ENCODE measurements at regions not wholly inside any gene's neighbourhood (a gene's known extent, or its start where the extent isn't known, plus 50 kb on each side); places are given as distances from the start of the nearest gene placed in this dataset.

DNA sequence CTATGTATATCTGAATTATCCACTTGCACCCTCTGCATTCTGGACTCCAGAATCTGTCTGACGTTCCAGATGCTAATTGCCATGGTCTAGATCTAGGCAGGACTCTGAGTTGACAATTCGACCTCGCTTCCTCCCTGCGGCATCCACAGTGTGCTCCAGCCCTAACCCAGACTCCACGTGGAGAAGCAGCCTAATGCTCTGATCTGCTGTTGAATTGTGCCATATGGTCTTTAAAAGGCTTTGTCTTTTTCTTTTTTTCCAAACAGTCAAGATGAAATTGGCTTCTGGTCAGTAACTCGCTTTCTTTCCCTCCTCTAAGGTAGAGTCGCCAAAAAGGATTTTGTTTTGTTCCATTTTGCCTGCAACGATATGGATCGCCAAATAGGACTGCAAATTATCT lies 752.6 kb upstream of the ID2 start:
- no peaks in the 10 kb centered on the region for H3K9me3 ChIP-seq
- TF ChIP-seq, protein P1, sequence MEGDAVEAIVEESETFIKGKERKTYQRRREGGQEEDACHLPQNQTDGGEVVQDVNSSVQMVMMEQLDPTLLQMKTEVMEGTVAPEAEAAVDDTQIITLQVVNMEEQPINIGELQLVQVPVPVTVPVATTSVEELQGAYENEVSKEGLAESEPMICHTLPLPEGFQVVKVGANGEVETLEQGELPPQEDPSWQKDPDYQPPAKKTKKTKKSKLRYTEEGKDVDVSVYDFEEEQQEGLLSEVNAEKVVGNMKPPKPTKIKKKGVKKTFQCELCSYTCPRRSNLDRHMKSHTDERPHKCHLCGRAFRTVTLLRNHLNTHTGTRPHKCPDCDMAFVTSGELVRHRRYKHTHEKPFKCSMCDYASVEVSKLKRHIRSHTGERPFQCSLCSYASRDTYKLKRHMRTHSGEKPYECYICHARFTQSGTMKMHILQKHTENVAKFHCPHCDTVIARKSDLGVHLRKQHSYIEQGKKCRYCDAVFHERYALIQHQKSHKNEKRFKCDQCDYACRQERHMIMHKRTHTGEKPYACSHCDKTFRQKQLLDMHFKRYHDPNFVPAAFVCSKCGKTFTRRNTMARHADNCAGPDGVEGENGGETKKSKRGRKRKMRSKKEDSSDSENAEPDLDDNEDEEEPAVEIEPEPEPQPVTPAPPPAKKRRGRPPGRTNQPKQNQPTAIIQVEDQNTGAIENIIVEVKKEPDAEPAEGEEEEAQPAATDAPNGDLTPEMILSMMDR (IDR thresholded peaks at IDR 0.05), result no peak
- H3K4me1 ChIP-seq (ENCODE audit: control insufficient read depth in 1 of 2, low read depth in 2 of 2), result no peaks in the 10 kb centered on the region
- no peak overlapping the region for H3K27ac ChIP-seq
- DNase-seq (ENCODE audit: low spot score), result no peak
- H3K27me3 ChIP-seq (replicated peaks; ENCODE audit: insufficient read depth), result no peaks in the 10 kb centered on the region
- H3K36me3 ChIP-seq, result no peaks in the 10 kb centered on the region
- no peak for ATAC-seq (ENCODE audit: insufficient number of reproducible peaks, low FRiP score, low read depth)
- H3K4me3 ChIP-seq, result no peak overlapping the region

DNA sequence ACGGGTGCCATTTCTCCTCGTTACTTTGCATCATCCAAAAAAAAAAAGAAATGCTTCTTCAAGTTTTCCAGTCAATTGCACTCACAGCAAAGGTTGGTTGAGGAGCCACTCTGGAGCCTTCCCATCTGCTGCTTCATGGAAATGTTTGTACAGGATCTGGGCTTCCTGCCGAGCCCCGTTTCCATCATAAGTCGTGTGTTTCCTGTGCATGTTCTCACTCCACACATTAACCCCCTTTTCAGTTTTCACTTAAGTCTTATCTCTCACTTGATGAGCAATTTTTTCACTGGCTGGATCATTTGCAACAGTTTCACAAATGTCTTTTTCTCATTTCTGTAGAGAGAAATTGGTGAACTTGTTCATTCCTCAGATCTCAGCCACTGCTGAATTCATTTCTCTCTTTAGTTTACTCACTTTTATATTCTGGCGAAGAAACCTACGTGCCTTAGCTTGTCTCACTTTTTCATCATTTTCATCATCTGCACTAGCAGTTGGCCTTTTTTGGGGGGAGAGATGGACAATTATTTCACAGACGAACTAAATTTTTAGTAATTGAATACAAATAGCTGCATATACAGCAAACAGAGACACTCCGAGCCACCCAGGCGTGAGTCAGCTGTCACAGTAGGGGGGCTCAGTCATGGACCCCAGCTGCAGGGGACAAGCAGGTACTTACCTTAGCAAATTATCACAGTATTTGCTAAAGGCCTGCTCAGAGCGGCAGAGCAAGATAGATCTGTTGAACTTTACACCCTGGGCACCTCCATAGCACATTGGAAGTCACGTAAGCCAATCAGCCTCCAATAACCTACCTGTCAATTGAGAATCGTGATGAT lies 750.8 kb upstream of the ID2 start:
- H3K36me3 ChIP-seq, result no peaks in the 10 kb centered on the region
- no peaks in the 10 kb centered on the region for H3K4me1 ChIP-seq (ENCODE audit: control insufficient read depth in 1 of 2, low read depth in 2 of 2)
- H3K9me3 ChIP-seq, result no peaks in the 10 kb centered on the region
- no peak for DNase-seq (ENCODE audit: low spot score)
- no peak for ATAC-seq (ENCODE audit: insufficient number of reproducible peaks, low FRiP score, low read depth)
- H3K27ac ChIP-seq, result no peak overlapping the region
- TF ChIP-seq, protein P1 (IDR thresholded peaks at IDR 0.05), result no peak
- no peaks in the 10 kb centered on the region for H3K27me3 ChIP-seq (replicated peaks; ENCODE audit: insufficient read depth)
- no peak overlapping the region for H3K4me3 ChIP-seq

DNA sequence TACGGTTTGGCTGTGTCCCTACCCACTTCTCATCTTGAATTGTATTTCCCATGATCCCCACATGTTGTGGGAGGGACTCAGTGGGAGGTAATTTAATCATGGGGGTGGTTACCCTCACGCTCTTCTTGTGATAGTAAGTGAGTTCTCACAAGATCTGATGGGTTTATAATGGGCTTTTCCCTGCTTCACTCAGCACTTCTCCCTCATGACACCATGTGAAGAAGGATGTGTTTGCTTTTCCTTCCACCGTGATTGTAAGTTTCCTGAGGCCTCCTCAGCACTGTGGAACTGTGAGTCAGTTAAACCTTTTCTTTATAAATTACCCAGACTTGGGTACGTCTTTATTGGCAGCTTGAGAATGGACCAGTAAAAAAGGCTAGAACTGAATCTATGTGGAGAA lies 750.0 kb upstream of the ID2 start:
- Histone ChIP-seq H3K9me3 (no peaks in the 10 kb centered on the region), H3K27me3 (replicated peaks; ENCODE audit: insufficient read depth) (no peaks in the 10 kb centered on the region), H3K4me1 (ENCODE audit: control insufficient read depth in 1 of 2, low read depth in 2 of 2) (no peaks in the 10 kb centered on the region), H3K27ac (no peak overlapping the region), H3K36me3 (no peaks in the 10 kb centered on the region), H3K4me3 (no peak overlapping the region)
- no peak for DNase-seq (ENCODE audit: low spot score)
- TF ChIP-seq, protein P1 (IDR thresholded peaks at IDR 0.05), result no peak
- no peak for ATAC-seq (ENCODE audit: insufficient number of reproducible peaks, low FRiP score, low read depth)

DNA sequence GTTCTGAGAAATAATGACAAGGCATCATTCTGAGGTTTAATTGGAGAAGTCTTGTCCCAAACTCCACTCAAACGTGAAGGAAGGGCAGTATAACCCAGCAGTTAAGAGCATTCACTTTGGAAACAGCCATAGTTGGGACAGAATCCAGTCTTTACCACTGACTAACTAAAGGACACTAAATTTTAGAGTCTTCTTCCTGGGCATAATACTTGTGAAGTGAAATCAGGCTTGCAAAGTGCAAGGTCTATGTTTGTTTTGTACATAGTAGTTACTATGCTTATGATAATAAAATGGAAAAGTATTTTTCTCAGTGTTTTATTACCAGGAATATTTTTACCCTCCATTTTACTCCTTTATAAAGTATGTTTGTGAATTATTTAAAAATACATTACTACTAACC lies 748.2 kb upstream of the ID2 start:
- ATAC-seq (ENCODE audit: insufficient number of reproducible peaks, low FRiP score, low read depth) (no peak), DNase-seq (ENCODE audit: low spot score) (no peak)
- no peak overlapping the region for H3K4me3 ChIP-seq
- H3K9me3 ChIP-seq, result no peaks in the 10 kb centered on the region
- no peak overlapping the region for H3K27ac ChIP-seq
- H3K36me3 ChIP-seq, result no peaks in the 10 kb centered on the region
- no peaks in the 10 kb centered on the region for H3K27me3 ChIP-seq (replicated peaks; ENCODE audit: insufficient read depth)
- TF ChIP-seq, protein P1 (IDR thresholded peaks at IDR 0.05), result no peak
- no peaks in the 10 kb centered on the region for H3K4me1 ChIP-seq (ENCODE audit: control insufficient read depth in 1 of 2, low read depth in 2 of 2)

DNA sequence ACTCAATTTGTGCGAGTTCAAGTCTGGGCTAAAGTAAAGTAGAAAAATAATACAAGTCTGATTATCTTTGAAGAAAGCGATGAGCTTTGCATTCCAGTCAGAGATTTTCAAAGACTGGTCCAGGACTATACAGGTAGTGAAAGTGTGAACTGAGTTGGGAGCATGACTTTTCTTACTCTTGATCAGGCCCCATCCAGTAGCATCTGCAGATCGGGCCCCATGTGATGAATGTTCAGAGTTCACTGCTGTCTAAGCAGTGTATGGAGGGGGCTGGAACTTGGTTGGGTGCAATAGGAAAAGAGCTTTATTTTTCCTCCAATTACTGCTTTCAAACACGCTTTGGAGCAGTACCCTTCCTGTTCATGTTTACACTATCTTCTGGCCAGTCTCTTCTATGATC lies 747.4 kb upstream of the ID2 start:
- TF ChIP-seq, protein P1 (IDR thresholded peaks at IDR 0.05), result no peak
- Histone ChIP-seq H3K36me3 (no peaks in the 10 kb centered on the region), H3K4me1 (ENCODE audit: control insufficient read depth in 1 of 2, low read depth in 2 of 2) (no peaks in the 10 kb centered on the region), H3K27me3 (replicated peaks; ENCODE audit: insufficient read depth) (no peaks in the 10 kb centered on the region), H3K27ac (no peak overlapping the region), H3K9me3 (no peaks in the 10 kb centered on the region), H3K4me3 (no peak overlapping the region)
- ATAC-seq (ENCODE audit: insufficient number of reproducible peaks, low FRiP score, low read depth) (no peak), DNase-seq (ENCODE audit: low spot score) (no peak)

Data from thoracic aorta (tissue), 2 donors.